ENCODE measurements at regions not wholly inside any gene's neighbourhood (a gene's known extent, or its start where the extent isn't known, plus 50 kb on each side); places are given as distances from the start of the nearest gene placed in this dataset.

DNA sequence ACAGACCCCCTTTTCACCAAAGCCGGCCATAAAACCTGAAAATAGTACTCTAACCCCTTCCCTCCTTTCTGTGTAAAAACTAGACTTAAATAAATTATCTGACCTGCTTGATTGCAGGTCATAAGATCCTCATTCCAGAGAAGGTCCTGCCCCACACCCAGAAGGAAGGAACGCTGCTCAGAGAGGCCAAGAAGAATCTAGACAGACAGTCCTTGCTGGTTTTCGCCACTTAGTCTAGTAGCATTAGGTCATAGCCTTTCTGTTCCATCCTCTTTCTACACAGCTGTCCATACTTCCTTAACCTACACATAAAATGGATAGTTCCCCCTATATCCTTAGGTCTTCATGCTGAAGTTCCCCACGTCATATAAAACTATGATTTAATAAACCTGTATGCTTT lies 83.7 kb upstream of the IGF1 start:
- TF ChIP-seq CTCF (IDR thresholded peaks at IDR 0.05) = no peak

- no peak for TF ChIP-seq CTCF (IDR thresholded peaks at IDR 0.05)
These were observed 82.6 kb upstream of the IGF1 start for GRCh38 chr12:102562836-102563425.

DNA sequence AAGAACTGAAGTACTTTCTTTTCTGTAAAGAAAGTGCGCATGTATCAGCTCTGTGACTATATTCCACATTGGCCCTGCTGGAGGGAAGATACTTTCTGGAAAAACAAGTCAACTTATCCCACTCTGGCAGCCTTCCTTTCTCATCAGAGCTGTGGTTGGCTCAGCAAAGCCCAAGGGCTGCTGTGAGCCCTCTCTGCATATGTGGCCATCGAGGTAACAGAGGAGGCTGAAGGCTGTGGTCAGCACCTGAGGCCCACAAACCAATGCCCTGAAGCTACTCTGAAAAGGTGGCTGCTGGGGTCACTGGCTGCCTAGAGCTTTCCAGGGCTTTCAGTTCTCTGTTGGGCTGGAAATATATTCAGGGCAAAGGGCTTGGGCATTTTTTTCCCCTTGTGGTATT lies 70.8 kb upstream of the IGF1 start:
- no peak for TF ChIP-seq CTCF (IDR thresholded peaks at IDR 0.05)

GRCh38 chr12:102549691-102550090 lies 69.3 kb upstream of the IGF1 start:
- no peak for TF ChIP-seq CTCF (IDR thresholded peaks at IDR 0.05)

DNA sequence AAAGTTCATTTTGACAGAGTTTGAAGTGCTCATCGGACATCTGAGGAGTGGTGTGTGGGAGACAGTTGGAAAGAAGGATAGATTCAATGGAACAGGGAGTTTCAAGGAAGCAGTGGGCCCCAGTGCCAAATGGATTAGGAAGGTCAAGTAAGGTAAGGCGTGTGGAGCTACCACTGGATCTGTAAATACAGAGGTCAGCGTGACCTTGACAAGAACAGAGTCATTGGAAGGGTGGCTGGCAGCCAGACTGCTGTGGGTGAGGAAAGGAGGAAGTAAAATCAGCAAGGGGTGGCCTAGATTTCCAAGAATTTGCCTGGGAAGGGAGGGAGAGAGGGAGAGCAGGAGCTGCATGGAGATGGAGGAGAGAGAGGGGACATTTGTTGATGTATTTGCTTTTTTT lies 68.2 kb upstream of the IGF1 start:
- TF ChIP-seq CTCF (IDR thresholded peaks at IDR 0.05) = no peak

DNA sequence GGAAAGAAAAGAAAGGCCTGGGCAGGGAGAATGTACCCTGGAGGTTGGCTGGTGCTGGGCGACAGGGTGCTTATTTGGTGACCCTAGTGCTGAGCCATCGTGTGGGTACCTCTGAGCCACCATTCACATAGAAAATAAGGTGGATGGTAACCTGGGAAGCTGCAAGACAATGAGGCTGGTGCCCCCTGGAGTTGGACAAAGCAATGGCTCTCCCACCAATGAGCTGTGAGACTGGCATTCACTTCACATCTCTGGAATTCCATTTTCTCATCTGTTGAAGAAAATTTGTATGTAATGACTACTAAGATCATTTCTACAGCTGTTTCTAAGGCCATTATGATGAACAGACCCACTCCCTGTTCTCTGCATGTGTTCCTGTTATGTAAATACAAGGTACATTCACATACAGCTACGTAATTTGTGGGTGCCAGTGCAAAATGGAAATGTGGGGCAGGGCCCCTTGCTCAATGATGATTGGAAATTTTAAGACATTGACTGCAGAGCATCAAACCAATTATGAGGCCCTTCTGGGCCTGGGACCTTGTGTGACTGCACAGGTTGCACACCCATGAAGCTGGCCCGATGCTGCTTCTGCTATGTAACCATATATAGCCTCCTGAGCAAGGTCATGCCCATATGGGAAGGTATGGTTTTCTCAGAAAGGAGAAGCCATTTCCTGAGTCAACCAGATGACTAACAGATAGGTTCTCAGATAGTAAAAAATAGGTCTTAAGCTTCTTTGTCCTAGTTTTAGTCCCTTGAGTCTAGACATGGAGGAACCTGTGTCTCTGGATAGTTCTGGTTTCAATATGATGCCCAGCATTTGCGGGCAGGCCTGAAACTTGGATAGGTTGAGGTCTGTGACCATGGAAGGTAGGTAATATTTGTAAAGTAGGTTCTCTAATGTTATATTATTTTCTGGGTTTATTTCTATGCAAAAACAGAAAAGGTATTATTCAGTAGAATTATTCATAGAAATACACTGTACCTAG lies 63.4 kb upstream of the IGF1 start:
- peak; percentile 26; the same call in 1 of the 2 replicates for TF ChIP-seq CTCF (IDR thresholded peaks at IDR 0.05)

GRCh38 chr12:102542816-102543440 lies 62.6 kb upstream of the IGF1 start:
- no peak for TF ChIP-seq CTCF (IDR thresholded peaks at IDR 0.05)
